PC-3 (cell line): ENCODE measurements at regions not wholly inside any gene's neighbourhood (a gene's known extent, or its start where the extent isn't known, plus 50 kb on each side); places are given as distances from the start of the nearest gene placed in this dataset.

Experiments
- ATAC-seq: fragments of 200-7000 bp; cut with Tn5 transposase; 2 replicates; pipeline ENCODE4 v1.9.1; 2020; ENCODE audit warnings: mild to moderate bottlenecking, moderate library complexity
- BruUV-seq: library from RNA; stranded (reverse); fragments of 400-500 nt; replicated peaks from 2 replicates; lab custom pipeline; 2021; lab: Mats Ljungman, UMichigan
- CTCF ChIA-PET: fragments of 300-600 bp; sonication (Branson Sonifier 250); formaldehyde crosslinking; loops from one replicate; lab custom pipeline; 2022; ENCODE audit warnings: antibody characterized with exemption; lab: Charles Lee
- POLR2A ChIA-PET: fragments of 300-600 bp; sonication (Branson Sonifier 250); formaldehyde crosslinking; loops from one replicate; lab custom pipeline; 2022; ENCODE audit warnings: antibody characterized with exemption; ENCODE audit not compliant: unreplicated experiment; lab: Charles Lee
- DNase-seq: peaks from one replicate; pipeline ENCODE4 v3.0.0-alpha.2; 2015
- H2AFZ ChIP-seq: fragments of 300-600 bp; sonication (generic); 2 replicates; pipeline ENCODE4 v1.6.0; 2016; ENCODE audit warnings: antibody characterized with exemption, low read length
- H3F3A ChIP-seq: fragments of 300-600 bp; sonication (generic); one replicate; pipeline ENCODE4 v1.6.0; 2017; ENCODE audit warnings: antibody characterized with exemption, low read length, control low read depth, mild to moderate bottlenecking; ENCODE audit not compliant: unreplicated experiment
- H3K27ac ChIP-seq: fragments of 300-600 bp; sonication (generic); 2 replicates; pipeline ENCODE4 v1.5.1; 2016; ENCODE audit warnings: mild to moderate bottlenecking, low read length
- H3K27me3 ChIP-seq: fragments of 300-600 bp; sonication (generic); 2 replicates; pipeline ENCODE4 v1.6.1; 2016; ENCODE audit warnings: low read length, mixed read lengths
- H3K36me3 ChIP-seq: fragments of 300-600 bp; sonication (generic); 2 replicates; pipeline ENCODE4 v1.6.1; 2016; ENCODE audit warnings: low read depth, mixed run types, low read length, mixed read lengths
- H3K4me1 ChIP-seq: fragments of 300-600 bp; sonication (generic); 2 replicates; pipeline ENCODE4 v1.5.1; 2016; ENCODE audit warnings: low read length; ENCODE audit not compliant: insufficient read depth
- H3K4me2 ChIP-seq: fragments of 300-600 bp; sonication (generic); 2 replicates; pipeline ENCODE4 v1.6.0; 2016; ENCODE audit warnings: low read length
- H3K4me3 ChIP-seq: fragments of 300-600 bp; sonication (generic); 2 replicates; pipeline ENCODE4 v1.5.1; 2016; ENCODE audit warnings: mild to moderate bottlenecking, low read length, mixed read lengths
- H3K79me2 ChIP-seq: fragments of 300-600 bp; sonication (generic); 2 replicates; pipeline ENCODE4 v1.6.1; 2017; ENCODE audit warnings: low read length, mixed read lengths
- H3K9ac ChIP-seq: fragments of 300-600 bp; sonication (generic); 2 replicates; pipeline ENCODE4 v1.6.0; 2016; ENCODE audit warnings: mild to moderate bottlenecking, low read length
- H3K9me2 ChIP-seq: fragments of 300-600 bp; sonication (generic); replicated peaks from 2 replicates; pipeline ENCODE4 v1.6.1; 2016; ENCODE audit warnings: mixed run types, low read length, mixed read lengths
- H3K9me3 ChIP-seq: fragments of 300-600 bp; sonication (generic); 2 replicates; pipeline ENCODE4 v1.6.1; 2016; ENCODE audit warnings: low read length, mixed read lengths
- H4K20me1 ChIP-seq: fragments of 300-600 bp; sonication (generic); 2 replicates; pipeline ENCODE4 v1.6.1; 2016; ENCODE audit warnings: low read length, mixed read lengths
- EZH2 ChIP-seq: fragments of 300-600 bp; sonication (generic); IDR thresholded peaks from one replicate; pipeline ENCODE4 v1.6.1; 2017; ENCODE audit warnings: antibody characterized with exemption, mild to moderate bottlenecking, low read length; ENCODE audit not compliant: unreplicated experiment
- EZH2phosphoT487 ChIP-seq: fragments of 300-600 bp; sonication (generic); IDR thresholded peaks from 2 replicates; pipeline ENCODE4 v1.6.1; 2018; ENCODE audit warnings: mild to moderate bottlenecking, antibody characterized with exemption, low read length, borderline replicate concordance
- intact Hi-C: fragments of 100-400 bp; cut with micrococcal nuclease; formaldehyde crosslinking; loops from 2 replicates; pipeline ENCODE4 v1.9.0; 2023
- TF ChIP-seq, protein P1 (sequence below): fragments of 300-600 bp; sonication (generic); conservative IDR thresholded peaks from 2 replicates; pipeline ENCODE4 v1.5.1; 2017; ENCODE audit warnings: antibody characterized with exemption, low read depth, mild to moderate bottlenecking, low read length

DNA sequence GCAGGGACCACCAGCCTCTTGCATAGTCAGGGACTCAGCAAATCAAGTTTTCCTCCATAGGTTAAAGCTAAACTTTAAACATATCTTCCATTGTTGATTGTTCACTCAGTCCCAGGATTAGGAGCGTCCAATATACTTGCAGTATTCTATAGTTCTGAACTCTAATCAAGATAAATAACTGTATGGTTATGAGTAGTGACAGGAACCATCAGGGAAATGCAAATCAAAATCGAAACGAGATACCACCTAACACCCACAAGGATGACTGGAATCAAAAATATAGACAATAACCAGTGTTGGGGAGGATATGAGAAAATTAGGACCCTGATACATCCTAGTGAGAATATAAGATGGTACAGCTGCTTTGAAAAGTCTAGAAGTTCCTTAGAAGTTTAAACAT is 190.0 kb downstream of the ETS1 start:
- intact Hi-C loops = no loop called here
- Histone ChIP-seq H3K9ac (no peak overlapping the region), H4K20me1 (no peaks in the 10 kb centered on the region), H3K4me3 (no peak overlapping the region), H3K79me2 (no peaks in the 10 kb centered on the region), H3K9me2 (no peaks in the 10 kb centered on the region), H3K27ac (no peak overlapping the region), H3K4me2 (no peak overlapping the region), H3K36me3 (no peaks in the 10 kb centered on the region), H3K27me3 (no peaks in the 10 kb centered on the region), H3K4me1 (peaks cover 11% of the 10 kb centered on the region), H2AFZ (no peak overlapping the region), H3K9me3 (no peaks in the 10 kb centered on the region), H3F3A (no peaks in the 10 kb centered on the region)
- no peak for TF ChIP-seq EZH2
- TF ChIP-seq, protein P1, sequence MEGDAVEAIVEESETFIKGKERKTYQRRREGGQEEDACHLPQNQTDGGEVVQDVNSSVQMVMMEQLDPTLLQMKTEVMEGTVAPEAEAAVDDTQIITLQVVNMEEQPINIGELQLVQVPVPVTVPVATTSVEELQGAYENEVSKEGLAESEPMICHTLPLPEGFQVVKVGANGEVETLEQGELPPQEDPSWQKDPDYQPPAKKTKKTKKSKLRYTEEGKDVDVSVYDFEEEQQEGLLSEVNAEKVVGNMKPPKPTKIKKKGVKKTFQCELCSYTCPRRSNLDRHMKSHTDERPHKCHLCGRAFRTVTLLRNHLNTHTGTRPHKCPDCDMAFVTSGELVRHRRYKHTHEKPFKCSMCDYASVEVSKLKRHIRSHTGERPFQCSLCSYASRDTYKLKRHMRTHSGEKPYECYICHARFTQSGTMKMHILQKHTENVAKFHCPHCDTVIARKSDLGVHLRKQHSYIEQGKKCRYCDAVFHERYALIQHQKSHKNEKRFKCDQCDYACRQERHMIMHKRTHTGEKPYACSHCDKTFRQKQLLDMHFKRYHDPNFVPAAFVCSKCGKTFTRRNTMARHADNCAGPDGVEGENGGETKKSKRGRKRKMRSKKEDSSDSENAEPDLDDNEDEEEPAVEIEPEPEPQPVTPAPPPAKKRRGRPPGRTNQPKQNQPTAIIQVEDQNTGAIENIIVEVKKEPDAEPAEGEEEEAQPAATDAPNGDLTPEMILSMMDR = no peak
- TF ChIP-seq EZH2phosphoT487 = no peak
- no peak for DNase-seq
- POLR2A ChIA-PET = no interaction called here
- no peak for ATAC-seq
- CTCF ChIA-PET = no interaction called here
- BruUV-seq = no TSS peak

DNA sequence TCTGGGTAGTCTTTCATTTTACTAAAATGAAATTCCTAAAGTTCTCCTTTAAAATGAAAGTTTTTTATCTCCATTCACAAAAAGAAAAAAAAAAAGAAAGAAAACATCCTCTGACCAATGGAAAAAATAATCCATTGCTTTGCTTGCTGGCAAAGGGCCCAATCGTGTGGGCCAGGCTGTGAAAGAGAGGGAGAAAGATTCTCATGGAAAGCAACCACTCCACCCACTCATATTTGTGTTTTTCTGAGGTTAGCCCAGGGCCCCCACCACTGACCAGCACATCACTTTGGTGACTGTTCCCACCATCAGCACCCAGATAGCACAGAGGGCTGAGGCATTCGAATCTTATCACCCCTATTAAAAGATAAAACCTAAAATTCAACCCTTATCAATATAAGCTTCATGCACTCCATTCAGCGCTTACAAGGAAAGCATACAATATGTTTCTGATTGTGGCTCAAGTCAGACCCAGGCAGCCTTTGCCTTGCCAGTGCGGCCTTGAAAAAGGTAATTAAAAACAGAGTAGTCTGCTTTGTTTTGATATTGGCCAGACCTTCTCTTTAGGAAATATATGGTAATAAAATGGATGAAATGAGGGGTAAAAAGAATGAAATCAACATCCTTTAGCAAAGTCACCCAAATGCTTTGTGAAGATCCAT is 192.8 kb downstream of the ETS1 start:
- Histone ChIP-seq H3F3A (no peaks in the 10 kb centered on the region), H2AFZ (no peak overlapping the region), H3K4me1 (peaks cover 10% of the 10 kb centered on the region), H3K9me3 (no peaks in the 10 kb centered on the region), H4K20me1 (no peaks in the 10 kb centered on the region), H3K27ac (no peak overlapping the region), H3K9me2 (no peaks in the 10 kb centered on the region), H3K36me3 (no peaks in the 10 kb centered on the region), H3K9ac (no peak overlapping the region), H3K27me3 (no peaks in the 10 kb centered on the region), H3K79me2 (no peaks in the 10 kb centered on the region), H3K4me2 (no peak overlapping the region), H3K4me3 (no peak overlapping the region)
- CTCF ChIA-PET = no interaction called here
- POLR2A ChIA-PET = no interaction called here
- BruUV-seq = no TSS peak
- TF ChIP-seq EZH2 = no peak
- TF ChIP-seq, protein P1 = no peak
- no peak for TF ChIP-seq EZH2phosphoT487
- DNase-seq = no peak
- no peak for ATAC-seq
- intact Hi-C loops = no loop called here

DNA sequence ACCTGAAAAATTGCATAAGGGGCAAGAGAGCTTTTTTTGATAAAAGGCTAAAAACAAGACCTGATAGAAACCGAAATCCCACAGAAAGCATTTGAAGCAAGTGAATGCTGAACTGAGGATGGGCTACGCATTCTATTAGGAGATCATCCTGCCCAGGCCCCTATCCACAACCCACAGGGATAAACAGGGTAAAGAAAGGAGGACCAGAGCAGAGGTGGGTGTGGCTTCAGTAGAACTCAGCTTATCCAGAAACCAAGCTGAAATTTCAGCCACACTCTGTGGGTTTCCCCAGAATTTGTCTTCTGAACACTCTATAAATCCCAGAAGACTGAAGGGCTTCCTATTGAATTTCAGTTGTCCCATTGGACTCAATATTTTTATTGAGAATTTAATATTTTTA is 195.1 kb downstream of the ETS1 start:
- no TSS peak for BruUV-seq
- no peak overlapping the region for H3K27ac ChIP-seq
- no peaks in the 10 kb centered on the region for H3K9me3 ChIP-seq
- H3K9me2 ChIP-seq = no peaks in the 10 kb centered on the region
- no peaks in the 10 kb centered on the region for H3K79me2 ChIP-seq
- ATAC-seq (no peak), DNase-seq (no peak)
- no peaks in the 10 kb centered on the region for H3F3A ChIP-seq
- no peak overlapping the region for H3K9ac ChIP-seq
- H2AFZ ChIP-seq = no peak overlapping the region
- no peaks in the 10 kb centered on the region for H3K36me3 ChIP-seq
- no peaks in the 10 kb centered on the region for H4K20me1 ChIP-seq
- intact Hi-C loops = no loop called here
- TF ChIP-seq, protein P1 = no peak
- TF ChIP-seq EZH2phosphoT487 = no peak
- CTCF ChIA-PET = no interaction called here
- POLR2A ChIA-PET = no interaction called here
- no peaks in the 10 kb centered on the region for H3K4me1 ChIP-seq
- H3K4me2 ChIP-seq = no peak overlapping the region
- no peak overlapping the region for H3K4me3 ChIP-seq
- H3K27me3 ChIP-seq = no peaks in the 10 kb centered on the region
